Mesenchymal stem cell (in vitro differentiated cells and primary cell): ENCODE measurements at regions not wholly inside any gene's neighbourhood (a gene's known extent, or its start where the extent isn't known, plus 50 kb on each side); places are given as distances from the start of the nearest gene placed in this dataset.

Source experiments
- DNase-seq: peaks from one replicate; pipeline ENCODE4 v3.0.0-alpha.2; 2013
- H2AFZ ChIP-seq: one replicate; pipeline ENCODE4 v1.6.1; 2013; ENCODE audit warnings: low read depth, mild to moderate bottlenecking, control low read depth, inconsistent platforms, low read length, moderate library complexity
- H2AK5ac ChIP-seq: 2 replicates; pipeline ENCODE4 v1.6.1; 2013; ENCODE audit warnings: low read length, moderate library complexity, mild to moderate bottlenecking, inconsistent platforms; ENCODE audit not compliant: severe bottlenecking
- H2BK120ac ChIP-seq: one replicate; pipeline ENCODE4 v1.6.1; 2013; ENCODE audit warnings: low read depth, mild to moderate bottlenecking, inconsistent platforms, low read length, moderate library complexity
- H2BK12ac ChIP-seq, 2 experiments: one replicate each; pipeline ENCODE4 v1.6.1; 2013; ENCODE audit warnings: inconsistent platforms in 2 of 2, low read length in 2 of 2, mild to moderate bottlenecking in 2 of 2, moderate library complexity in 2 of 2, control low read depth in 1 of 2
- H2BK15ac ChIP-seq: one replicate; pipeline ENCODE4 v1.6.1; 2013; ENCODE audit warnings: mild to moderate bottlenecking, low read depth, inconsistent platforms; ENCODE audit not compliant: poor library complexity, severe bottlenecking
- H2BK5ac ChIP-seq: 2 replicates; pipeline ENCODE4 v1.6.1; 2013; ENCODE audit warnings: low read depth, mild to moderate bottlenecking, low read length, control low read depth, inconsistent platforms; ENCODE audit not compliant: poor library complexity, severe bottlenecking
- H3K14ac ChIP-seq, 2 experiments: one replicate each; pipeline ENCODE4 v1.6.1; 2013; ENCODE audit warnings: inconsistent platforms in 2 of 2, low read length in 2 of 2, control low read depth in 1 of 2, mild to moderate bottlenecking in 1 of 2, moderate library complexity in 1 of 2
- H3K18ac ChIP-seq, 2 experiments: one replicate each; pipeline ENCODE4 v1.6.1; 2013; ENCODE audit warnings: inconsistent platforms in 2 of 2, low read length in 2 of 2, control low read depth in 1 of 2, low read depth in 1 of 2, mild to moderate bottlenecking in 1 of 2
- H3K23ac ChIP-seq, 2 experiments: one replicate each; pipeline ENCODE4 v1.6.1; 2013; ENCODE audit warnings: inconsistent platforms in 2 of 2, low read length in 2 of 2, mild to moderate bottlenecking in 2 of 2, moderate library complexity in 2 of 2, control low read depth in 1 of 2
- H3K27ac ChIP-seq: 2 replicates; pipeline ENCODE4 v1.5.1; 2013; ENCODE audit warnings: mild to moderate bottlenecking, moderate library complexity, low read length, control low read depth, inconsistent platforms; ENCODE audit not compliant: poor library complexity, severe bottlenecking
- H3K27me3 ChIP-seq, 2 experiments: 2 replicates each; pipeline versions ENCODE4 v1.6.1 to v1.7.0; 2013; ENCODE audit warnings: low read length in 2 of 2, mild to moderate bottlenecking in 2 of 2, moderate library complexity in 2 of 2, control low read depth in 1 of 2, inconsistent platforms in 1 of 2; ENCODE audit not compliant: control insufficient read depth in 1 of 2, insufficient read depth in 1 of 2
- H3K36me3 ChIP-seq, 2 experiments: 2 replicates each; pipeline versions ENCODE4 v1.6.1 to v1.7.0; 2013; ENCODE audit warnings: low read length in 2 of 2, control low read depth in 1 of 2, inconsistent platforms in 1 of 2, low read depth in 1 of 2, mild to moderate bottlenecking in 1 of 2; ENCODE audit not compliant: insufficient read depth in 2 of 2, control insufficient read depth in 1 of 2
- H3K4ac ChIP-seq, 2 experiments: one replicate each; pipeline ENCODE4 v1.6.1; 2013; ENCODE audit warnings: inconsistent platforms in 2 of 2, low read length in 2 of 2, mild to moderate bottlenecking in 2 of 2, moderate library complexity in 2 of 2, control low read depth in 1 of 2, low read depth in 1 of 2
- H3K4me1 ChIP-seq: 2 replicates; pipeline ENCODE4 v1.6.1; 2013; ENCODE audit warnings: low read depth, low read length, control low read depth; ENCODE audit not compliant: control insufficient read depth, insufficient read depth
- H3K4me2 ChIP-seq: 2 replicates; pipeline ENCODE4 v1.6.1; 2013; ENCODE audit warnings: low read length, mild to moderate bottlenecking, inconsistent platforms; ENCODE audit not compliant: poor library complexity, severe bottlenecking
- H3K4me3 ChIP-seq, 2 experiments: 2 replicates each; pipeline versions ENCODE4 v1.5.1 to v1.7.0; 2013; ENCODE audit warnings: low read length in 2 of 2, mild to moderate bottlenecking in 2 of 2, control low read depth in 1 of 2, low read depth in 1 of 2; ENCODE audit not compliant: insufficient read depth in 1 of 2
- H3K79me1 ChIP-seq: replicated peaks from 2 replicates; pipeline ENCODE4 v1.6.1; 2013; ENCODE audit warnings: mild to moderate bottlenecking, control low read depth, low read length, inconsistent platforms; ENCODE audit not compliant: poor library complexity, severe bottlenecking
- H3K9ac ChIP-seq: 2 replicates; pipeline ENCODE4 v1.7.0; 2013; ENCODE audit warnings: mild to moderate bottlenecking, low read length, moderate library complexity
- H3K9me3 ChIP-seq: 2 replicates; pipeline ENCODE4 v1.7.0; 2013; ENCODE audit warnings: mild to moderate bottlenecking, low read length; ENCODE audit not compliant: control insufficient read depth
- H4K8ac ChIP-seq: one replicate; pipeline ENCODE4 v1.6.1; 2013; ENCODE audit warnings: inconsistent platforms, mild to moderate bottlenecking, low read length, moderate library complexity
- H4K91ac ChIP-seq: one replicate; pipeline ENCODE4 v1.6.1; 2013; ENCODE audit warnings: mild to moderate bottlenecking, low read length, inconsistent platforms
- WGBS: methylation state at CpG from one replicate; pipeline ENCODE4 v1.1.7; 2013; ENCODE audit warnings: mixed read lengths; 5-methylcytosine and 5-hydroxymethylcytosine counted together

GRCh38 chrX:122517786-122518185 lies 666.3 kb upstream of the GRIA3 start:
- no peaks in the 10 kb centered on the region for H3K79me1 ChIP-seq
- H3K36me3 ChIP-seq, result no peaks in the 10 kb centered on the region
- no peaks in the 10 kb centered on the region for H3K4me1 ChIP-seq
- no peak overlapping the region for H2BK12ac ChIP-seq
- no peak overlapping the region for H3K18ac ChIP-seq
- no peak overlapping the region for H3K4ac ChIP-seq
- no peak overlapping the region for H2BK15ac ChIP-seq
- no peak overlapping the region for H2BK5ac ChIP-seq
- H2AK5ac ChIP-seq, result no peak overlapping the region
- no peak overlapping the region for H2AFZ ChIP-seq
- H2BK120ac ChIP-seq, result no peak overlapping the region
- no peaks in the 10 kb centered on the region for H3K27me3 ChIP-seq
- no peak overlapping the region for H3K4me3 ChIP-seq
- no peak overlapping the region for H3K9ac ChIP-seq
- no peak overlapping the region for H3K27ac ChIP-seq
- no peak overlapping the region for H3K14ac ChIP-seq
- no peak overlapping the region for H3K4me2 ChIP-seq
- H4K91ac ChIP-seq, result no peak overlapping the region
- H3K23ac ChIP-seq, result no peak overlapping the region
- H3K9me3 ChIP-seq, result no peaks in the 10 kb centered on the region
- no peak overlapping the region for H4K8ac ChIP-seq
- peak; percentile 2 for DNase-seq

- H3K79me1 ChIP-seq, result no peaks in the 10 kb centered on the region
These were observed 638.3 kb upstream of the GRIA3 start for GRCh38 chrX:122545778-122546177.

DNA sequence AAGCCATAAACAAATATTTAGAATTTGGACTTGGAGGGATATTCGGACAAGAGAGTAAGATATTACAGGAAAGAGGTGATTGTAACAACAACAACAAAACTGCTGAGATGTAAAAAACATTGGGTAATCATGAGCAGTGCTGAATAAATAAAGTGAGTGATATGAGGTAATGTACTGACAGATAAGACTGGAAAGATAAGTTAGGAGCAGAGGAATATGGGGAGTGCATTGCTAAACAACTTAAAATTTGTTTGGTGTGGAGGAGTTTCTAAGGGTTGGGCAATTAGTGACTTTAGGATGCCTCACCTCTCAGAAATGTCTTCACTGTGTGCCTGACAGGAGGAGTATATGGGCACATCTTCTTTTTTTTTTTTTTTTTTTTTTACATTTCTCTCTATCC lies 637.8 kb upstream of the GRIA3 start:
- Histone ChIP-seq H3K9me3 (no peaks in the 10 kb centered on the region), H3K27me3 (no peaks in the 10 kb centered on the region), H2AK5ac (no peak overlapping the region), H2AFZ (no peak overlapping the region), H3K4me1 (no peaks in the 10 kb centered on the region), H3K9ac (no peak overlapping the region), H3K4me2 (no peak overlapping the region), H2BK5ac (no peak overlapping the region), H3K36me3 (no peaks in the 10 kb centered on the region), H3K27ac (no peak overlapping the region), H4K91ac (no peak overlapping the region), H3K14ac (no peak overlapping the region), H3K18ac (no peak overlapping the region), H3K4ac (no peak overlapping the region), H4K8ac (no peak overlapping the region), H3K4me3 (no peak overlapping the region), H2BK120ac (no peak overlapping the region), H3K23ac (no peak overlapping the region), H2BK15ac (no peak overlapping the region), H2BK12ac (no peak overlapping the region), H3K79me1 (no peaks in the 10 kb centered on the region)
- WGBS, result 100% methylated on average over 1 of the region's 1 CpG
- no peak for DNase-seq

More at GRCh38 chrX:122545778-122546177, 638.3 kb upstream of the GRIA3 start:
- Histone ChIP-seq H3K4me2 (no peak overlapping the region), H3K27me3 (no peaks in the 10 kb centered on the region), H3K4me1 (no peaks in the 10 kb centered on the region), H2BK120ac (no peak overlapping the region), H2AFZ (no peak overlapping the region), H3K4ac (no peak overlapping the region), H2AK5ac (no peak overlapping the region), H2BK12ac (no peak overlapping the region), H3K27ac (no peak overlapping the region), H3K36me3 (no peaks in the 10 kb centered on the region), H3K23ac (no peak overlapping the region), H2BK5ac (no peak overlapping the region), H4K91ac (no peak overlapping the region), H3K4me3 (no peak overlapping the region), H3K9ac (no peak overlapping the region), H3K14ac (no peak overlapping the region), H3K18ac (no peak overlapping the region), H2BK15ac (no peak overlapping the region), H4K8ac (no peak overlapping the region), H3K9me3 (no peaks in the 10 kb centered on the region)
- DNase-seq, result no peak

DNA sequence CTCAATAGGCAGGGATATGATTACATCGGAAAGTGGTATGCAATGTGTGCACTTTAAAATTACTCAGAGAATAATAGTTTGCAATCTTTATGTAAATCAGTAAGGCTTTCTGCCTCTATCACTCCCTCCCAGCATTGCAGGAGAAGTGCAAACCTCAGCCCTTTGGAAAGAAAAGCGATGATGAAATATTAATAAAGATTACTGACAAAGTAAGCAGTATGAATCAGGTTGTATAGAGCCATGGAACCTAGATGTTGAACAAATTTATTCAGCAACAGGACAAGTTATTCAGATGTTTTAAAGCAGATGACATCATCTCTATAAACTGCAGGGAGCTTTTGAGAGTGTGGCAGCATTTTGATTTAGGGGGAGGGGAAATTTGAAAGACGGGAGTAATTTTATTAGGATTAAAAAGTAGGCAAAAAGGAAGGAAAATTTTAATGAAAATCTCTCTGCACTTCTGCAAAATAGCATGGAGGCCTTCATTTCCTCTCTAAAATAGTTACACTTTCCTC lies 631.7 kb upstream of the GRIA3 start:
- Histone ChIP-seq H4K8ac (no peak overlapping the region), H3K27me3 (no peaks in the 10 kb centered on the region), H2AK5ac (no peak overlapping the region), H3K9ac (no peak overlapping the region), H3K27ac (no peak overlapping the region), H3K18ac (no peak overlapping the region), H2BK12ac (no peak overlapping the region), H3K23ac (no peak overlapping the region), H3K36me3 (no peaks in the 10 kb centered on the region), H3K79me1 (no peaks in the 10 kb centered on the region), H3K4ac (no peak overlapping the region), H3K4me2 (no peak overlapping the region), H4K91ac (no peak overlapping the region), H3K4me3 (no peak overlapping the region), H2BK15ac (no peak overlapping the region), H3K4me1 (no peaks in the 10 kb centered on the region), H3K9me3 (no peaks in the 10 kb centered on the region), H2AFZ (no peak overlapping the region), H2BK5ac (no peak overlapping the region), H3K14ac (no peak overlapping the region), H2BK120ac (no peak overlapping the region)
- DNase-seq, result no peak
- WGBS, result 100% methylated on average over 1 of the region's 3 CpGs
